Brain pericyte (primary cell): ENCODE measurements at regions not wholly inside any gene's neighbourhood (a gene's known extent, or its start where the extent isn't known, plus 50 kb on each side); places are given as distances from the start of the nearest gene placed in this dataset.

Experiments
- DNase-seq: peaks from one replicate; pipeline ENCODE4 v3.0.0-alpha.2; 2012; ENCODE audit warnings: low read depth, low spot score

DNA sequence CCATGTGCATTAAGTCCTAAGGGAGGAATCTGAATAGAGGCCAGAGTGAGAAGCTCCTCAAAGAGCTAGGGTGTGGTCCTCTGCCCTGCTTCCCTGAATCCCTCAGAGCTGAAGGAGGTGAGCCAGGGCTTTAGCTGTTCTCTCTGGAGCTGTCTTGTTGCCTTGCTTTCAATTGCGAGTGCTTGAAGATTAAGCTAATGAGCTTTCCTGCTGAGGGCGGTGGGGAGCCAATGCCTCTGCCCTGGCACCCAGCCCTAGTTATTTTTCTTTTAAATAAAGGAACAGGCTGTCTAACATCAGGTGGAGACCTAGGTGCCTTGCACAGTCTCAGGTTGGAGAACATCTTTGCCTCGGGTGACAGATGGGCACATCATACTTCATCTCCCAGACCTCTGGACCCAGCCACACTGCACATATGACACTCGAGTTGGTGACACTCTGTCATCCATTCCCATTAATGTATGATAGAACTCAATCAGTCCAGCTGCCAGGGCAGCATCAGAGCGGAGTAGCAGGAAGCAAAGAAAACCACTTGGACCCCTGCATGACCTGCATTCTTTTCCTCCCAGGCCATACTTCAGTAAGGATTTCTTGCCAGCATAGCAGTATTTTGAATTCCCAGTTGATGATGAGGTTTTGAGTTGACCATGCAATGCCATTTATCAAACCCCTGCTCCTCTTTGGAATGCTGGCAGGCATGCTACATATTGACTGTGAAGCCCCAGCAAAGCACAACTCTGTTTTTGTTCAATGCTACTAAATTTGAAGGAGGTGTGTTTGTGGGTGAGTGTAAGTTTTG is 292.7 kb downstream of the RNF144A start:
- DNase-seq: no peak

DNA sequence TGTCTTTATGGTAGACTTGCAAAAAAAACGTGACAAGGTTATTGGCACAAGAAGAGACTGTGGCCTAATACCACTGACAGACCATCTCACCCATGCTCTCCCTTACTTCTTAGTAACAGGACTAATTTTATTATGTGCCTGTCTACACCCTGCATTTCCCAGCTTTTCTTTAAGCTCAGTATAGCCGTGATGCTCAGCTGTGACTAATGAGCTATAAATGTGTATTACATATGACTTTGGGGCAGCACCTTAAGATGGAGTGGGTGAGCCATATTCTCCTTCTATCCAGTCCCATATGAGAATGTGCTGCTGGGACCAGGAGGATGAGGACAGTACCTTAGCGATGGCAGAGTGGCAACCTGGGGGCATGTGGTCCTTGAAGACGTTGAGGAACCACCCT is 293.5 kb downstream of the RNF144A start:
- DNase-seq: no peak

DNA sequence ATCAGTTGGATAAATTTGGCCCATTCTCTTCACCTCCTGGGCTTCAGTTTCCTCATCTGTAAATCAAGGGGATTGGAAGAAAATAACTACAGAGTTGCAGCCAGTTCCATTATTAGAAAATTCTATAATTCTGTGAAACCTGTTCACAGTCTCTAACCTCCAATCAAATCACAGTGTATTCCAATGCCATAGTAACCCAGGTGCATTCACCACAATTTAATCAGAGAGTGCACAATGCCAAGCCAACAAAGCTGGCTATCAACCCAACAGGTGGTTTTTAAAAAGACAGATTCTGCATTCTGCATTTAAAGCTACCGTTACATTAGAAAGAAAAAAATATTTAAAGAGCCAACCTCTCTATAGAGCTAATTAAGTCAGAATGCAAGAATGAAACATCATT is 308.6 kb downstream of the RNF144A start:
- DNase-seq: no peak

DNA sequence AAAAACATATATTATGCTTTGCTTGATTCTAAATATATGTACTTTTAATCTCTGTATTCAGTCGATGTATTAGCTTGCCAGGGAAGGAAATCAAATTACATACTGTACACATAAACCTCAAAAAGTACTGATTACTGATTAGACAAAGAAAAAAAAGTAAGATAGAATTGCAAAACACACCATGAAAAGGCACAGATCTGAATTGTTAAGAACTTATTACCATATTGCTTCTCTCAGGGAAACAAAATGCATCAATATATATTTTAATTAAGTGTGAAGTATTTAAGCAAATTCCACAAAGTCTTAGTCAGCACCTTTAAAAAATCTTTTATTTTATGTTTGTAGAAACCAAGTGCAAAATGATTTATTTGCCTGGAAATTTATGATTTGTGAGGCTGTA is 309.3 kb downstream of the RNF144A start:
- DNase-seq: no peak

DNA sequence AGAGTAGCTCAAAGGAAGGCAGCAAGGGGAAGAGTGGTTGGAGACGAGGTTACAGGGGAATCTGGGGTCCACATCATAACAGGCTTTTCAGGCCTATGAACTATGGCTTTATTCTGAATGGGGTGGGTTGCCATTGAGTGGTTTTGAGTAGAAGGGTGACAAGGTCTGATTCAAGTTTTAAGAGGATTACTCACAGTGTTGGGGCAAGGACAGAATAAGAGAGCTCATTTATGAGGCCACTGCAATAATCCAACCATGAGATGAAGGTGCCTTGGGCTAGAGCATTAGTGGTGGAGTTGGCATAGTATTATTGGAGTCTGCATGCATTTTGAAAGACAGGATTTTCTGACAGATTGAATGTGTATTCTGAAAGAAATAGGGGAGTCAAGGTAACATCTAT is 315.9 kb downstream of the RNF144A start:
- no peak for DNase-seq

DNA sequence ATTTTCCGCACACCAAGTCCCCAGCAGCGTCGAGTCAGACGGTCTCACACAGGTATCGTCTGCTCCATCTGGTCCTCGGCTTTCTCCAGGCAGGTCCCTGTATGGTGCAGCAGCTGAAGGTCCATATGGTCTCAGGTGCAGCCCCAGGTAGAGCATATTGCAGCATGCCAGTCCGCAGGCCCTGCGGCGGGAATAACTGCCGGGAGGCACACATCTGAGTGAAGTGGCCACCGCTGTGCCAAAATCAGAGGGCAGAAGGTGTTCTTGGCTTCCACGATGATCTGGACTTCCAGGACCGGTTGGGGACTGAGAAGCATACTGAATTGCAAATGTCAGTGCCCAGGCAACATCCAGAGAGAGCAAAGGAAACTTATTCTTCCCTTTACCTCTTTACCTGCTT is 320.3 kb downstream of the RNF144A start:
- DNase-seq: no peak

DNA sequence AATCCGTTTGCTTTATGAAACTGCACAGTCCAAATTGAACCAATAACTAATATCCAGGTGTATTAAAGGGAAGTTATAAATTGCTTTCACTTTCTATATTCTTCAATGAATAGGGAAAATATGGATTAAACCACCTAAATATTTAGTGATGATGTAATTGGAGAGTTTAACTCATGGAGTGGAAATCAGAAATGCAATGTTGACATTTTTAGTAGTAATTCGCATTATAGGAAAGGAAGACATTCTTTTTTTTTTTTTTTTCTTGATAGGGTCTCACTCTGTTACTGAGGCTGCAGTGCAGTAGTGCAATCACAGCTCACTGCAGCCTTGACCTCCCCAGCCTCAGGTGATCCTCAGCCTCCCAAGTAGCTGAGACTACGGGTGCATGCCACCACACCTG is 321.9 kb downstream of the RNF144A start:
- DNase-seq: no peak

DNA sequence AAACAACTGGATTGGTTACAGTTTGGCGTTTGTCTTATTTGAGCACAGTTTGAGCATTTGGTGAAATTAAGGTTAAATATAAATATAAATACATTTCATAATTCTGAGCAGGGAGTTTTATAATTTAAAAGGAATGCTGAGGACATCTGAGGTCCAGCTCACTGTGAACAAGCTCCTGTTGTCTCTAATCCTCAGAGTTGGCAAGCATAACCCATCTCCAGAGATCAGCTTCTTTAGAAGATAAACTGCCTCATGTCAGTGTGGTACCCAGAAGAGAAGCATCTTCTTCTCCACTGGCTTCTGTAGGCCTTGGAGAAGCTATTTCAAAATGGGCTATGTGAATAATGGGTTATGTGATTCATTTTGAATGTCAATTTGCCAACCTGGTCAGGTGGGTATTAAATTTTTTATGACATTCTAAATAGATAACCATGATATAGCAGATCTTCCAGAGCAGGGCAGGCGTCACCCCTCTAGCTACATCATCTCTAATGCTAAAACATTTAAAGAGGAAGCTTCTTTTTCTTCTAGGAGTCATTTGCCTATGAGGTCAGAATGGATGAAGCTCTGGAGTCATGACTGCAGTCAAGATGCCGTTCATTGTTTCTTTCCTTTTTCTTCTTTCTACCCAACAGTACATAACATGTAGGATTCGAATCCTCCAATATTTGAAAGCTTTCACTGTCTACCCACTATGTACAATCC is 324.0 kb downstream of the RNF144A start:
- DNase-seq: no peak

DNA sequence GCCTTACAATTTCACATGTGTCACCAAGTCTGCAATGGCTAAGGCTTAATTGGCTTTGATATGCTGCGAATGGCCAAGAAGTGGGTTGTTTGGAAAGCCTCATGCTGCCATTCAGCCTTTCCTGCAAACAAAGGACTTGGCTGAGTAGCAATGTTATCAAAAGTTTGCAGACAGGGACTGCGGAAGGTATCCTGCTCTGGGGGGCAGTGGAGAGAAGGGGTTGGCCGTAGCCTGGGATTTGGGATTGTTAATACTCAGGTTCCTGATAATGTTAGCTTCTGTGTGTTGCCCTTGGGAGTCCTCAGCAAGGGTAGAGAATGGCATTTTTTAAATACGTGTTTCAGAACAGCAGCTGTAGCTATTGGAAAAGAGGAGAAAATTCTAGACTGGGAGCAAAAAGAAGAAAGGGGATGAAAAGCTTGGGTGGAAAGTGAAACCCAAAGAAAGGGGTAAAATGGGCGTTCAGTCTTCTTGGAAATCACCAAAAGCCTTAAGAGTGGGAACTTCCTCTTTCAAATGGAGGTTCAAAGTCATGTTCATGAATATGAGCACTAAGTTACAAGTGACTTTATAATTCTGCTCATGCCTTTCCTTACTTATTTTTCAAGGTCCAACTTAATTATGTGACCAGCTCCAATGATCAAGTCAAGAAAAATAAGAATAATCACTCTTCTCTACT is 325.1 kb downstream of the RNF144A start:
- no peak for DNase-seq

DNA sequence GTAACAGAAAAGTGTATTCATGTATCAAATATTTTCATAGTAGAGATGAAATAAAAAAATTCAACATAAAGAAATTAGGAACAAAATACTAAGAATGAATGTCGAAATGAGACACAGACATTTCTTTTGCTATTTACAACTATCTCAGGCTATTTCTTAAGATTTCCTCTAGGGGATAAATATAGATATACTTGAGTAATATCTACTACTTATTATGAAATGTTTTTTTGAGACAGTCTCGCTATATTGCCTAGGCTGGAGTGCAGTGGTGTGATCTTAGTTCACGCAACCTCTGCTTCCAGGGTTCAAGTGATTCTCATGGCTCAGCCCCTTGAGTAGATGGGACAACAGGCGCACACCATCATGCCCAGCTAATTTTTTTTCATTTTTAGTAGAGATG is 326.1 kb downstream of the RNF144A start:
- no peak for DNase-seq

DNA sequence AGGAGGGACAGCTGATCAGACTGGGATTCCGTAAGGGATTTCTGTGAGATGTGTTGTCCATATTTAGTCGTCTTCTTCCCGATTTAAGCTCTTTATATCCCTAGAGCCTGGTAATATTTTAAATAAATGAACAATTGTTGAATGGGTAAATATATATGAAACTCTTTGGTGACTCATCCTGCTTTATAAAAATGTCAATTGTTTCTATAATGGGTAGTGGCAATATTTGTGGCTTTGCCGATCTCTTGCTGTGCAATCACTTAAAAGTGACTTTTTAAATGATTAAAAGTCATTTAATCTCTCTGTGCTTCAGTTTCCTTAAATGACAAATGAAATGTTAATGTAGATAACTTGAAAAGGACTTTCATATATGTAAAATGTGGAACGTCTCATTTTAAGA is 339.2 kb downstream of the RNF144A start:
- DNase-seq: no peak

DNA sequence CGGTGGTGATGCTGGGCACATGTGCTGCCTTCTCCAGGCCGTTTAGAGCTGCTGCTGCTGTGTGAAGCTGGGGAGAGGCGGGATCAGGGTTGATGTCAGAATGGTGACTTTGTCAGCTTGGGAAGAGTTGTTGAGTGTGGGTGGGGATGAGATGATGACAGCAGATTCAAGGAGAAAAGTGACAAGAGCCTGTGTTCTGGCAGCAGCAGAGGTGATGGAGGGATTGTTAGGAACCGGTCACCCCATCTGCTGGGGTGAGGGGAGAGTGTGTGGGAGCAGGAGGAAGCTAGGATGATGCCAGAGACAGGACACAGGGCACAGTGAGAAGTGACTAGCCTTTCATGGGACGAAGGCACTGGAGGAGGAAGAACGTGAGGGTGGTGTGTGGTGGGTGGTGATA is 345.5 kb downstream of the RNF144A start:
- no peak for DNase-seq

DNA sequence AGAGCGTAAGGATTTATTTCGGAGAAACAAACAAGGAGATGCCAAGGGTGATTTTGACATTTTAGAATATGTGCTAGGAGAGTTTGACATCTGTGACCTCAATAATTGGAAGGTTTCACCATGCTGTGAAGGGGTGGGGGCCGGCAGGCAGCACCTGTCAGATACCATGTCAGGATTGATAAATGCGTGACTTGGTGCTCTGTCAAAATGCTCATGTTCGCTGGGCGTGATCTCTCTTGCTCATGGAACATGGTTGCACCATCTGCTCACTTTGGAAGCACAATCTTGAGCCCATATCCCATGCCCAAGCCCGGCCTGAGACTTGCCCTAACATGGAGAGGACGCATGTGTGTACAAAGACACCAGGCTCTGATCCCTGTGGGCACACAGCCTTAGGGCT is 347.6 kb downstream of the RNF144A start:
- DNase-seq: no peak

DNA sequence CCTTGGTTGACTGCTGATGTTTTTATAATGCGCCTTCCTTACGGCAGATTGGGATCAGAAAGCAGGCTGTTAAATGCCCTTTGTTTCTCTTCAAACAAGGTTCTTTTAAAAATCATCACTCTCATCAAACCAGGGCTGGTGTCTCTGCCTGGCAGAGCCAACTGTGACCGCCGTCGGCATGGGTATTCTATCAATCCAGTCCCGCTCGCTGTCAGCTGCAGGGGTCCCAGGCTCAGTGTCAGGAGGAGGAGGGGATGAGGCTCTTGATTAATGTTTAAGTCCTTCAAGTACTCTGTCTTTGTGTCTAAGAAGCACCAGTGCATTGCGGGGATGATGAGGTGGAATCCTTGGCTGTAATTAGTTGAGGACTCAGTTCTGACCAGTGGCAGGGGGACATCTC is 348.1 kb downstream of the RNF144A start:
- DNase-seq: no peak

DNA sequence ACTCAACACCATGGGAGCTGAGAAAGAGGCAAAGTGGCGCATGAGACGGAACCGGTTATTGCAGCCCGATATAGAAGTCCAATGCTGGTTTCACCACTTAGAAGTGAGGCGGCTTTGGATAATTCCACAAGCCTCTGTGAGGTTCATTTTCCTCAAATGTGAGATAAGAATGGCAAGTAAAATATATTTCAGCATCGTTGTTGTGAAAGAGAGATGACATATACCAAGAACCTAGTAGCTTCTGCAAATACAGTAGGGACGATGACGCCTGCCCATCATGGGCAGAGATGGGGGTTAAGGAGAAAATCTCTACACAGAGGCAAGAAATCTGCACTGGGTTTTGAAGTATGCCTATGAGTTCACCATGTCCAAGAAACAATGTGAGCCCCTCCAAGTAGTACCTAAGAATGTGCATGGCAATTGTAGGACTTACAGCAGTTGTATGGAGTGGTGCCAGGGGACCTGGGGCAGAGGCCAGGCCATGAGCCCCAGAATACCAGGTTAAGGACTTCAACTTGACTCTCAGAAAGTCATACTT is 352.0 kb downstream of the RNF144A start:
- no peak for DNase-seq

DNA sequence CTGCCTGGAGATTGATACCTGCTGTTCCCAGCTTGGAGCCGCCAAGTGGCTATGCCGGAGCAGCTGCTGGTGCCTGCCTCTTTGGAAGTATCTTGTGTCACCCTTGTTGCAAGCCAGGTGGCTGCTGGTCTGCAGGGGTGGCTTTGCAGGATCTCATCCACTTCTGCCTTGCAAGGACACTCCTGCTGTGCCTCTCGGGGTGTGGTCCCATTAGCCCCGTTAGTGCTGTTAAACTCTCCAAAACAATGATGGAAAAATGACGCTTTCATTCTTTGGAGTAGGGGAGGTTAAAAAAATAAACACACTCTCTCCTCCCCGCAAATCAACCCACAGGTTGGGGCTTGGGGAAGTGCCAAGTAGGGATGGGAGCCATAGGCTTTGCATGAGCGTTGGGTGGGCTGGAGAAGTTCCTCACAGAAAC is 352.8 kb downstream of the RNF144A start:
- no peak for DNase-seq

DNA sequence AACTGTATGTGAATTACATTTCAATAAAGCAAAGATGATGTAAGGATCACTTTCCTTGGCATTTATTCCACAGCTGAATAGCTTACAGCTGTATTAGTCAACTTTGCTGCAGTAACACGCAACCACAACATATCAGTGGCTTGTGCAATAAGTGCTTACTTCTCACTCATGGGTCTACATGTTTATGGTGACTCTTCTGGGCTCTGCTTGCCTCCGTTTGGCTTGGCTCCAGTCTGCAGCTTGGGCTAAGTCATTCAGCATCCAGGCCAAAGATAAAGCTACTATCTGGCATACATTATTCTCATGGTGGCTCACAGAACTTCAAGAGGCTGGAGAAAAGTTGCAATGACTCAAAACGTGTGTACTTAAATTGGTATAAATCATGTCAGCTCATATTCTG is 355.0 kb downstream of the RNF144A start:
- no peak for DNase-seq

DNA sequence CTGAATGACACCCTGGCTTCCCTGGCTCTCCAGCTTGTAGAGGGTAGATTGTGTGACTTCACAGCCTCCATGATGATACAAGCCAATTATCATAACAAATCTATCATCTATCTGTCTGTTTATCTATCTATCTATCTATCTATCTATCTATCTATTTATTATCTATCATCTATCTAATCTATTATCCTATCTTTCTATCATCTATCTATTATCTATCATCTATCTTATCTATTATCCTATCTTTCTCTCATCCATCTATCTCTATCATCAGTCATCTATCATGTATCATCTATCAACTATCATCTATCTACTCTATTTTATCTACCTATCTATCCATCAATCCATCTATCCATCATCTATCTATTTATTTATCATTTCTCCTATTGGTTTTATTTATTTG is 361.8 kb downstream of the RNF144A start:
- no peak for DNase-seq

DNA sequence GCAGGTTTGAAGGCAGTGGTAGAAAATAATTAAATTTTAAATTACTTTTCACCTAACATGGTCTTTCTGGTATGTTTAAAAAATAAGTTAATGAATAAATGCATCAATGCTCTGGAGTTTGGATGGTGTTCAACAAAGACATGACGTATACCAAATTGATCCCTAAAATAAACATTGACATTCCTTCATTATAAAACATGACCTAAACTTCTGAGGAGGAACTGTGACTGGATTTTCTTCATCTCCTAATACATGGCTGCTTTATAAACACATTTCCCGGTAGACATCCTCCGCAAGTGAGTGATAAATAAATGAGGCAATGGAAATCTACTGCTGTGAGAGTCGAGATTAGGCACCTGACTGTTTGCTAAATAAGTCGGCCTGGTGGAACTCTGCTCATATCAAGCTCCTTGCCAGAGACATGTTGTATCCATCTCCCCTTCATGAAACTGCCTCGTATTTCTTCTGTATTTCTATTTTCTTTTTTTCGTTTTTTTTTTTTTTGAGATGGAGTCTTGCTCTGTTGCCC is 362.3 kb downstream of the RNF144A start:
- no peak for DNase-seq

DNA sequence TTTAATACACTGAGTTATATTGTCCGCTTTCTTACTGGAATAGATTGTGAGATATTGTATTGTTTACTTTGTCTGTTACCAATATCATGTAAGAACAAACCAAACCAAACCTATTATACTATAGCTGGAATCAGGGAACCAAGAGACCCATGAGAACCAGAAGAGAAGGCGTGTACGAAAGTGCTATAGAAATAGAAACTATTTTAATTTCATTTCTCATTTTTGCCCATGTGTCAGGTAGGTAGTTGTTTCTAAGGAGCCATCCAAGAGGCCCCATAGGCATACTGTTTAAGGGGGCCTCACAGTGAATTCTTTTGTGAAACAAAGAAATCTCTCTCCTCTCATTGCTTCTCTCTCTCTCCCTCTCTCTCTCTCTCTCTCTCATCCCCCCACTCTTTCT is 363.6 kb downstream of the RNF144A start:
- no peak for DNase-seq

DNA sequence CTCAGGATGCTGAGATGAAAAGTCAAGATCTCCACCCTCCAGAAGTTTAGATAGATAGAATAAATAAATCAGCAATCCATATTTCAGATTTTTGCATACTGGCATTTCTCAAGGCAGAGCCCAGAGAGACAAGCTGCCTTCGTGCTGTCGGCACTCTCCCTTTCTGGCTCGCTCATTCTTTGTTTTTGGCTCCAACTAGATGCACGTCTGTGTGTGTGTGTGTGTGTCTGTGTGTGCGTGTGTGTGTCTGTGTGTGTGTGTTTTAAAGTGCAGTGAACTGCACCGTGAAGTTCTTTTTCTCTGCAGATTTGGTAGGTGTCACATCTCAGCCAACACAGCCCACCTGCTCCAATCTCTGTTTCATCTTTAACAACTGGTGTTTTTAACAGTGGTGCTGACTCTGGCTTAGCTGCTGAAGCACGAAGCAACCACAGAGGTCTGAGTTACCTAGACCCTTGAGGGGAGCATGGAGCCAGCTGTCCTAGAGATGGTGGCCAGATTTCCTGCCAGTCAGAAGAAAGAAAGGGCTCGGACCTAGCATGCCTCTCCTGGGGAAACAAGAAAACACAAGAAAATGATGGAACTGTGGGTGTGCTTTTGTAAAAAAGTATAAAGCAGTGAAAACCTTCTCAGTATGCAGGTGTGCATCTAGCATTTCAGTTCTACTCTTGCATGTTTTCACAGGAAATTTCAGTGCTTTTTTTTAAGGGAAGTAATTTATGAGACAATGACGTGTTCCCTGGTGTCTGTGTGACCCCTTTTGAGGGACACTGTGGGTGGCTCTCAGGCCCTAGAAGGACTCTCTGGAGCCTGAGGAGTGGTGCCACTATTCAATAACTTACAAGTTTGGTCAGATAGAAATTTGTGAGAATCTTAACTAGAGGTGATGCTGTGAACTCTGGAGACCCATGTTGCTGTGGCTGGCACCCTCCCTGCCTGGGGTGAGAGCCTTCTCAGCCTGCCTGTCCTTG is 364.3 kb downstream of the RNF144A start:
- no peak for DNase-seq
